Spleen (tissue), 7 donors: ENCODE measurements at regions not wholly inside any gene's neighbourhood (a gene's known extent, or its start where the extent isn't known, plus 50 kb on each side); places are given as distances from the start of the nearest gene placed in this dataset.

Experiments used
- POLR2A ChIP-seq, 3 donors: fragments of 450-650 bp; IDR thresholded peaks; one replicate each; pipeline ENCODE4 v1.5.1; 2017; ENCODE audit warnings: antibody characterized with exemption in 3 of 3, mild to moderate bottlenecking in 1 of 3
- POLR2AphosphoS5 ChIP-seq, 3 donors: sonication (generic); formaldehyde crosslinking; IDR thresholded peaks; one replicate each; pipeline ENCODE4 v1.5.1; 2017; ENCODE audit warnings: antibody characterized with exemption in 3 of 3
- TF ChIP-seq, protein P1 (sequence below), 11 experiments: fragments of 200-600 bp in 7 of 11; fragments of 450-650 bp in 4 of 11; sonication (generic) in 4 of 11; IDR thresholded peaks in 8 of 11; conservative IDR thresholded peaks in 3 of 11; 1 replicate in 7 of 11; 2 replicates in 4 of 11; pipeline versions ENCODE4 v1.4.0 to v1.8.0; 2016 to 2021; ENCODE audit warnings: antibody characterized with exemption in 11 of 11, inconsistent platforms in 4 of 11, mild to moderate bottlenecking in 1 of 11
- donor health status: DM: no; HTN: no; CAD: no; lungs with moderate emphysema.
- donor health status: DM: no; HTN: no; CAD: no.
- donor health status: DM: no; HTN: no; CAD: no.

DNA sequence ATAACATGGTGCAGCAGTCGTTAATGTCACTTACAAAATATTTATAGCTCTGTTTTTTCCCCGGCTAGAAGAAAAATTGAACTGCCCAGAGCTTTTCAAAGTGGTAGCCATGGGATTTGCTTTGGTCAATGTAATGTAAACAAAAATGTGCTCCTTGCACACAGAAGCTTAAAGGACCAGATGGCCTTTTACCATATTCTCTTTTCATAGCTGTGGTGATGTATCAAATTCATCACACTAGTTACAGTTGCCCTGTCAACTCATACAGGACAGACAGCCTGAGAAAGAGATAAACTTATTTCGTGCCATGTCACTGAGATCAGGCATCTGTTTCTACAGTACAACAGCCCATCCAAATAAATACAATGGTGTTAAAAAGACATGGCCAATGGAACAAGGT is 368.1 kb upstream of the CDH19 start:
- TF ChIP-seq, protein P1, sequence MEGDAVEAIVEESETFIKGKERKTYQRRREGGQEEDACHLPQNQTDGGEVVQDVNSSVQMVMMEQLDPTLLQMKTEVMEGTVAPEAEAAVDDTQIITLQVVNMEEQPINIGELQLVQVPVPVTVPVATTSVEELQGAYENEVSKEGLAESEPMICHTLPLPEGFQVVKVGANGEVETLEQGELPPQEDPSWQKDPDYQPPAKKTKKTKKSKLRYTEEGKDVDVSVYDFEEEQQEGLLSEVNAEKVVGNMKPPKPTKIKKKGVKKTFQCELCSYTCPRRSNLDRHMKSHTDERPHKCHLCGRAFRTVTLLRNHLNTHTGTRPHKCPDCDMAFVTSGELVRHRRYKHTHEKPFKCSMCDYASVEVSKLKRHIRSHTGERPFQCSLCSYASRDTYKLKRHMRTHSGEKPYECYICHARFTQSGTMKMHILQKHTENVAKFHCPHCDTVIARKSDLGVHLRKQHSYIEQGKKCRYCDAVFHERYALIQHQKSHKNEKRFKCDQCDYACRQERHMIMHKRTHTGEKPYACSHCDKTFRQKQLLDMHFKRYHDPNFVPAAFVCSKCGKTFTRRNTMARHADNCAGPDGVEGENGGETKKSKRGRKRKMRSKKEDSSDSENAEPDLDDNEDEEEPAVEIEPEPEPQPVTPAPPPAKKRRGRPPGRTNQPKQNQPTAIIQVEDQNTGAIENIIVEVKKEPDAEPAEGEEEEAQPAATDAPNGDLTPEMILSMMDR (IDR thresholded peaks at IDR 0.05 in 8 of 11, conservative IDR thresholded peaks at IDR 0.05 in 3 of 11), result no peak
- TF ChIP-seq POLR2AphosphoS5 (IDR thresholded peaks at IDR 0.05), result no peak
- no peak for TF ChIP-seq POLR2A (IDR thresholded peaks at IDR 0.05)
